Suprapubic skin (tissue), 4 donors: ENCODE measurements at regions not wholly inside any gene's neighbourhood (a gene's known extent, or its start where the extent isn't known, plus 50 kb on each side); places are given as distances from the start of the nearest gene placed in this dataset.

Source experiments
- CTCF ChIP-seq, 2 donors: fragments of 200-600 bp in 1 of 2; fragments of 450-650 bp in 1 of 2; sonication (generic) in 1 of 2; IDR thresholded peaks; one replicate each; pipeline ENCODE4 v1.5.1; 2016 to 2019; ENCODE audit warnings: antibody characterized with exemption in 2 of 2, mild to moderate bottlenecking in 1 of 2, moderate library complexity in 1 of 2
- POLR2A ChIP-seq, 2 donors: fragments of 450-650 bp; IDR thresholded peaks; one replicate each; pipeline ENCODE4 v1.6.1; 2017; ENCODE audit warnings: antibody characterized with exemption in 2 of 2, mild to moderate bottlenecking in 2 of 2, moderate library complexity in 2 of 2
- POLR2AphosphoS5 ChIP-seq, 3 donors: sonication (generic); formaldehyde crosslinking; IDR thresholded peaks; one replicate each; pipeline ENCODE4 v1.6.1; 2017; ENCODE audit warnings: antibody characterized with exemption in 3 of 3

DNA sequence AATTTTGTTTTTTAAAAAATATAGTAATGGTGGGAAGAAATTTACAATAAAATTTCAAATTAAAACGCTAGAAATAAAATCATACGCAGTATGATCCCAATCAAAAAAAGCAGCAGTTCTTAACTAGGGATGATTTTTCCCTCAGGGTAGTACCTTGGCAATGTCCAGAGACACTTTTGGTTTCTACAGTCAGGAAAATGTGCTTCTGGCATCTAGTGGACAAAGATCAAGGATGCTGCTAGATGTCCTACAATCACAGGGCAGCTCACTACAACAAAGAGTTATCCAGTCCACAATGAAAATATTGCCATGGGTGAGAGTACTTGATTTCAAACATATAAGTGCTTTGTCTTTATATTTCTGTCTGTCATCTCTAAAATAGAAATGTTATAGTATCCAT, 400.2 kb upstream of the SGCD start:
- TF ChIP-seq POLR2AphosphoS5 (IDR thresholded peaks at IDR 0.05) (no peak), CTCF (IDR thresholded peaks at IDR 0.05) (no peak), POLR2A (IDR thresholded peaks at IDR 0.05) (no peak)
